Esophagus muscularis mucosa (tissue), 4 donors: ENCODE measurements at regions not wholly inside any gene's neighbourhood (a gene's known extent, or its start where the extent isn't known, plus 50 kb on each side); places are given as distances from the start of the nearest gene placed in this dataset.

Experiments used
- EP300 ChIP-seq: sonication (generic); formaldehyde crosslinking; IDR thresholded peaks from one replicate; pipeline ENCODE4 v1.6.1; 2017; ENCODE audit warnings: antibody characterized with exemption
- POLR2A ChIP-seq: fragments of 450-650 bp; IDR thresholded peaks from one replicate; pipeline ENCODE4 v1.6.1; 2017; ENCODE audit warnings: antibody characterized with exemption, moderate library complexity, mild to moderate bottlenecking, low read depth
- POLR2AphosphoS5 ChIP-seq, 2 donors: sonication (generic); formaldehyde crosslinking; IDR thresholded peaks; one replicate each; pipeline ENCODE4 v1.6.1; 2017; ENCODE audit warnings: antibody characterized with exemption in 2 of 2
- TF ChIP-seq, protein P1 (sequence below), 3 experiments: fragments of 200-600 bp in 2 of 3; fragments of 450-650 bp in 1 of 3; sonication (generic) in 2 of 3; IDR thresholded peaks; one replicate each; pipeline ENCODE4 v1.5.1; 2017 to 2019; ENCODE audit warnings: antibody characterized with exemption in 3 of 3, mild to moderate bottlenecking in 2 of 3, moderate library complexity in 1 of 3

DNA sequence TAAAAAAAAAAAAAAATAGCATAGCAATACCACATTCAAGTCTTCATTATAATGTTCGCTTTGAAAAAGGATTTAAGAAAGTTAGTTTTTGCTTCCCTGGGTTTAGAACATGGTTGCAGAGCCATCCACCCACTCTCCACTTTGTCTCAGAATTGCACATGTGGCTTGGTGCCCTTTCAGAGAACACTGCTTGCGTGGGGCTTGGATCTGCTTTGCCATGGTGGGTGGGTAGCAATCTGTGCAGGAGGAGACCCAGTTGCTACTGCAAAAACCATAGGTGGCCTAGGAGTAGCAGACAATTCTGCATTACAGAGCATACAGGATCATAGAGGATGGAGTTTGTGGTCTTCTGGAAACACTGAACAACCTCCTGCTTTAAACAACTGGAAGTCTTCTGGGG, 421.4 kb upstream of the CELF2 start:
- TF ChIP-seq POLR2AphosphoS5 (IDR thresholded peaks at IDR 0.05) (no peak), EP300 (no peak), POLR2A (no peak)
- TF ChIP-seq, protein P1, sequence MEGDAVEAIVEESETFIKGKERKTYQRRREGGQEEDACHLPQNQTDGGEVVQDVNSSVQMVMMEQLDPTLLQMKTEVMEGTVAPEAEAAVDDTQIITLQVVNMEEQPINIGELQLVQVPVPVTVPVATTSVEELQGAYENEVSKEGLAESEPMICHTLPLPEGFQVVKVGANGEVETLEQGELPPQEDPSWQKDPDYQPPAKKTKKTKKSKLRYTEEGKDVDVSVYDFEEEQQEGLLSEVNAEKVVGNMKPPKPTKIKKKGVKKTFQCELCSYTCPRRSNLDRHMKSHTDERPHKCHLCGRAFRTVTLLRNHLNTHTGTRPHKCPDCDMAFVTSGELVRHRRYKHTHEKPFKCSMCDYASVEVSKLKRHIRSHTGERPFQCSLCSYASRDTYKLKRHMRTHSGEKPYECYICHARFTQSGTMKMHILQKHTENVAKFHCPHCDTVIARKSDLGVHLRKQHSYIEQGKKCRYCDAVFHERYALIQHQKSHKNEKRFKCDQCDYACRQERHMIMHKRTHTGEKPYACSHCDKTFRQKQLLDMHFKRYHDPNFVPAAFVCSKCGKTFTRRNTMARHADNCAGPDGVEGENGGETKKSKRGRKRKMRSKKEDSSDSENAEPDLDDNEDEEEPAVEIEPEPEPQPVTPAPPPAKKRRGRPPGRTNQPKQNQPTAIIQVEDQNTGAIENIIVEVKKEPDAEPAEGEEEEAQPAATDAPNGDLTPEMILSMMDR (IDR thresholded peaks at IDR 0.05) = no peak
